Bronchial epithelial cell (primary cell): ENCODE measurements at regions not wholly inside any gene's neighbourhood (a gene's known extent, or its start where the extent isn't known, plus 50 kb on each side); places are given as distances from the start of the nearest gene placed in this dataset.

Experiments used
- DNase-seq: peaks from one replicate; pipeline ENCODE4 v3.0.0-alpha.2; 2010; ENCODE audit warnings: low read depth
- FAIRE-seq: peaks from 2 replicates; lab custom pipeline; 2011; peaks lifted over from hg19 to GRCh38; lab: Jason Lieb, UNC
- H3K27me3 ChIP-seq: 2 replicates; pipeline ENCODE4 v1.5.1; 2011; ENCODE audit warnings: low read length; ENCODE audit not compliant: control insufficient read depth, insufficient read depth
- H3K36me3 ChIP-seq: 2 replicates; pipeline ENCODE4 v1.5.1; 2011; ENCODE audit warnings: low read length; ENCODE audit not compliant: control insufficient read depth, insufficient read depth
- H3K4me3 ChIP-seq: 2 replicates; pipeline ENCODE4 v1.5.1; 2011; ENCODE audit warnings: mild to moderate bottlenecking, low read depth, low read length, control low read depth
- TF ChIP-seq, protein P1 (sequence below): IDR thresholded peaks from 2 replicates; pipeline ENCODE4 v1.5.1; 2011; ENCODE audit warnings: mild to moderate bottlenecking, moderate library complexity, low read length, control low read depth, inconsistent platforms; ENCODE audit not compliant: insufficient read depth, severe bottlenecking

DNA sequence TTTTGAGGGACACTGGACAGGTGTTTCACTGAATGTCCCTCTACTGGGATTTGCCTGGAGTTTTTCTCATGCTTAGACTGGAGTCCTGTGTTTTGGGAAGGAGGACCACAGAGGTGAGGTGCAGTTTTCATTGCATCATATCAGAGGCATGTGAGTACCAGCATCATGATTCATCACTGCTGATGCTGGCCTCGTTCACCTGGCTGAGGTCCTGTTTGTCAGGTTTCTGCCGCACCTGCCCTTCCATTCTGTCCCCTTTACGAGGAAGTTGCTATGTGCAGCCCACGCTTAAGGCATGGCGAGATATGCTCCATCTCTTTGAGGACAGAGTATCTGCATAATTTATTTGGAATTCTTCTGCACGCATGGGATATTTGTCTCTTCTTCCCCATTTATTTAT, 162.1 kb downstream of the TENT4A start:
- no peak overlapping the region for H3K4me3 ChIP-seq
- H3K27me3 ChIP-seq: no peaks in the 10 kb centered on the region
- TF ChIP-seq, protein P1, sequence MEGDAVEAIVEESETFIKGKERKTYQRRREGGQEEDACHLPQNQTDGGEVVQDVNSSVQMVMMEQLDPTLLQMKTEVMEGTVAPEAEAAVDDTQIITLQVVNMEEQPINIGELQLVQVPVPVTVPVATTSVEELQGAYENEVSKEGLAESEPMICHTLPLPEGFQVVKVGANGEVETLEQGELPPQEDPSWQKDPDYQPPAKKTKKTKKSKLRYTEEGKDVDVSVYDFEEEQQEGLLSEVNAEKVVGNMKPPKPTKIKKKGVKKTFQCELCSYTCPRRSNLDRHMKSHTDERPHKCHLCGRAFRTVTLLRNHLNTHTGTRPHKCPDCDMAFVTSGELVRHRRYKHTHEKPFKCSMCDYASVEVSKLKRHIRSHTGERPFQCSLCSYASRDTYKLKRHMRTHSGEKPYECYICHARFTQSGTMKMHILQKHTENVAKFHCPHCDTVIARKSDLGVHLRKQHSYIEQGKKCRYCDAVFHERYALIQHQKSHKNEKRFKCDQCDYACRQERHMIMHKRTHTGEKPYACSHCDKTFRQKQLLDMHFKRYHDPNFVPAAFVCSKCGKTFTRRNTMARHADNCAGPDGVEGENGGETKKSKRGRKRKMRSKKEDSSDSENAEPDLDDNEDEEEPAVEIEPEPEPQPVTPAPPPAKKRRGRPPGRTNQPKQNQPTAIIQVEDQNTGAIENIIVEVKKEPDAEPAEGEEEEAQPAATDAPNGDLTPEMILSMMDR: no peak
- FAIRE-seq: no peak
- peak; percentile 67 for DNase-seq
- H3K36me3 ChIP-seq: no peaks in the 10 kb centered on the region

DNA sequence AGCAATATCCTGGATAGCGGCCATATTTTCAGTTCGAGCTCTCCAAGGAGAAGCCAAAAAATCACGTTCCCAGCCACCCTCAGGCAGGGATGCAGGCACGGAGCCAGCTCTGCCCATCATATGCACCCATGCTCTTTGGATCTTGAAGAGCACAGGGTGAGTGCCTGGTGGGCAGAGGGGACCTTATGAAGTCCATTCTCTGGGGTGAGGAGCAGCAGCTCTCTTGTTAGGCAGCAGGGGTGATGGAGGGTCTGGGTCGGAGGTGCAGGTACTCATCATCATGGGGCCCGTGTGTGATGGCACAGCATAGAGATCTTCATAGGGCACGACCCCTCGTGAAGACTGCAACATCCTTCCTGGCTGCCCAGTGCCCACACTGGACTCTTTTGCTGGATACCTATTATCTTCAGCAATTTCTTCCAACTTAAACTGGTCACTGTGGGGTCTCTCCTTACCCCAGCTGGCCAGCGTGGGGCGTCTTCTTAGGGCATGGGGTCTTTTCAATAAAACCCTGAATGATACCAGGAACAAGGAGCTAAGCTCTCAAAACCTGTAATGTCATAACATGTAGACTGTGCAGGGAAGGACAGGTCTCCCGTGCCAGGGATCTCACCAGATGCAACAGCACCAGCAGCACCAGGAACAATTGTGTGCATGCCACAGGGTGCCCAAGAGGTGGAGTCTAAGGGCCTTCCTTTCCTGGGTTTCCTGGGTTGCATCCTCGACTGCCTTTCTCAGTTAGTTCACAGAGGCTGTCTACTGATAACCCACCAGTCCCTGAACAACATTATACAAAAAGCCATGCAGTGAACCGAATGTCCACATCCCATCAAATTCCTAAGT, 165.0 kb downstream of the TENT4A start:
- FAIRE-seq: no peak
- no peaks in the 10 kb centered on the region for H3K27me3 ChIP-seq
- no peak overlapping the region for H3K4me3 ChIP-seq
- H3K36me3 ChIP-seq: no peaks in the 10 kb centered on the region
- DNase-seq: no peak
- TF ChIP-seq, protein P1: no peak

DNA sequence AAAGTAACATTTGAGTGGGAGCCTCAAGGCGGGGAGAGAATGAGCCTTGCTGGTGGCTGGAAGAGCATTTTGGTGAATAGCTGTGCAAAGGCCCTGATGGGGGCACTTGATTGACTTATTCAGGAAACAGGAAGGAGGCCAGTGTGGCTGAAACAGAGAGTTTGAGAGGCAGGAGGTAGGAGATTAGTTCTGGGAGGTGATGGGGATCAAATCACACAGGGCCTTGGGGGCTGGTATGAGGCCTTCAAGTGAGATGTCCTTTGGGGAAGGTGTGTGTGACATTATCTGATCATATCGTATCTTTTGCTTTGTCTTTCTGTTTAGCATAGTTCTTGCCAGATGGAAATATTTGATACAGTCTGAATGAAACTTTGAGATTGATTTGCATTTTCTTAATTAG, 172.3 kb downstream of the TENT4A start:
- no peaks in the 10 kb centered on the region for H3K27me3 ChIP-seq
- TF ChIP-seq, protein P1: no peak
- no peaks in the 10 kb centered on the region for H3K36me3 ChIP-seq
- no peak for FAIRE-seq
- H3K4me3 ChIP-seq: no peak overlapping the region
- no peak for DNase-seq

DNA sequence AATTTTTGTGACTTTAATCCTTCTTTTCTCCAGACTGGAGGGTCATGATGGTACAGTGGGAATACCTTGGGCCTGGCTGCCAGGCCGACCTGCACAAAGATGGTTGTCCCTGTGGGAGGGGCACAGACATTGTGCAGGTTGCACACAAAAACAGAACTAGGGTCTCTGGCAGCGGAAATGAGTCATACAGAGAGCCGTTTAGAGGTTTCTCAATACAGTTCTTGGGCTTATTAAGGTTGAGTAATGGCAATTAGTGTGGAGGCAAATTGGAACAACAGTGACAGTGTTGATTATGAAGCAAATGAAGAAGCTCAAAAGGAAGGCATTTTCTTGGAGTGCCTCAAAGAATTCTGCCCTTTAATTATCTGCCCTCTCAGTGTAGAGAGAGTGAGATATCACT, 173.6 kb downstream of the TENT4A start:
- DNase-seq (no peak), FAIRE-seq (no peak)
- no peak overlapping the region for H3K4me3 ChIP-seq
- H3K36me3 ChIP-seq: no peaks in the 10 kb centered on the region
- TF ChIP-seq, protein P1: no peak
- no peaks in the 10 kb centered on the region for H3K27me3 ChIP-seq

DNA sequence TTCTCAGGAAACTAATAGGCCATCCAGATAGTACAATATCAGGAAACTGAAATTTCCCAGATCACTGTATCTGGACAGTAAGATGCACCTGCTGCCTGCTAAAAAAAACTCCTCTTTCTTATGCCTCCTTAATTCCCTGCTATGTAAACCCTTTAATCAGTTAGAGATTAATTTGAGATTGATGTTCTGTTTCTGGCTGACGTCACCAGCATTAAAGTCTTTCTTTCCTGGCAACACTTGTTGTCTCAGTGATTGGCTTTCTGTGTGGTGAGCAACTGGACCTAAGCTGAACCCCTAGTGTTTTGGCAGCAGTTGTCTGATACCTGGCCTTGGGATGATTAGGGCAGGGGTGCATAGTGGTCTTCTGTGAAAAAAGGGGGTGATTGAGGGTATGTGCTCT, 175.8 kb downstream of the TENT4A start:
- TF ChIP-seq, protein P1: no peak
- no peak for FAIRE-seq
- H3K27me3 ChIP-seq: no peaks in the 10 kb centered on the region

More for the DNA sequence above, 175.8 kb downstream of the TENT4A start:
- Histone ChIP-seq H3K36me3 (no peaks in the 10 kb centered on the region), H3K4me3 (no peak overlapping the region)
- DNase-seq: no peak
